AG09309 (cell line): ENCODE measurements at regions not wholly inside any gene's neighbourhood (a gene's known extent, or its start where the extent isn't known, plus 50 kb on each side); places are given as distances from the start of the nearest gene placed in this dataset.

Experiments
- DNase-seq: peaks from one replicate; pipeline ENCODE4 v3.0.0-alpha.2; 2010; ENCODE audit warnings: low read depth
- H3K4me3 ChIP-seq: 2 replicates; pipeline ENCODE4 v1.5.1; 2011; ENCODE audit warnings: mild to moderate bottlenecking, low read depth, low read length, moderate library complexity; ENCODE audit not compliant: control insufficient read depth
- CTCF ChIP-seq: IDR thresholded peaks from 2 replicates; pipeline ENCODE4 v1.5.1; 2011; ENCODE audit warnings: mild to moderate bottlenecking, low read depth, low read length, inconsistent platforms; ENCODE audit not compliant: insufficient read depth, control insufficient read depth; ENCODE audit errors: missing control alignments

GRCh38 chr20:47863315-47863965 is 78.2 kb upstream of the SULF2 start:
- DNase-seq, result no peak

DNA sequence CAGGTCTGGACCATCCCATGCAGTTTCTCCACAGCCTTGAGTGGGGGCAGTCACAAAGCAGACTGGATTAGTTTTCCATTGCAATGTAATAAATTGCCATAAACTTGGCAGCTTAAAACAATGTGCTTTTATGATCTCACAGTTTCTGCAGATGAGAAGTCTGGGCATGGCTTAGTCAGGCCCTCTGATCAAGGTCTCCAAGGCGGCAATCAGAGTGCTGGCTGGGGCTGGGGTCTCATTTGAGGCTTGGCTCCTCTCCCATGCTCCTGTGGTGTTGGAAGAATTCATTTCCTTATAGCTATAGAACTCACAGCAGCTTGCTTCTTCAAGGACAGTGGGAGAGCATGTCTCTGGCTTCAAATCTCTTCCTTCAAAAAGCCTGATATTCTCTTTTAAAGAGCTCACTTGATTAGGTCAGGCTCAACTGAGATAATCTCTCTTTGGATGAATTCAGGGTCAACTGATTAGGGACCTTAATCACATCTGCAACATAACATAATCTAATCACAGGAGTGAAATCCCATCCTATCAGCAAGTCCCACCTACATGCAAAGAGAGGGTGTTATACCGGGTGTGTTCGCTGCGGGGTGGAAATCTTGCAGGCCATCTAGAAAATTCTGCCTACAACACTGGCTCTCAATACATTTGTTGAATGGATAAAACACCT is 77.4 kb upstream of the SULF2 start:
- no peak for TF ChIP-seq CTCF

More at GRCh38 chr20:47863315-47863965, 78.2 kb upstream of the SULF2 start:
- no peak for TF ChIP-seq CTCF
- H3K4me3 ChIP-seq, result no peak overlapping the region

DNA sequence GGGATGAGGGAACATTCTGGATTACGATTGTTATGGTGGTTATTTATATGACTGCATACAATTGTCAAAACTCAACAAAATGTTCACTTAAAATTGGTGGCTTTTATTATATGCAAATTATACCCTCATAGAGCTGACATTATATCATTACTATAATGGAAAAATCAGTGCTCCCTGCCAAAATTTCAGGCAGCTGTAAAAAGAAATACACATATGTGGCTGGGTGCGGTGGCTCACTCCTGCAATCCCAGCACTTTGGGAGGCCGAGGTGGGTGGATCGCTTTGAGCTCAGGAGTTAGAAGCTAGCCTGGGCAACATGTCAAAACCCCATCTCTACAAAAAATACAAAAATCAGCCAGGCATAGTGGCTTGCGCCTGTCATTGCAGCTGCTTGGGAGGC is 75.8 kb upstream of the SULF2 start:
- H3K4me3 ChIP-seq, result no peak overlapping the region
- no peak for TF ChIP-seq CTCF
- no peak for DNase-seq

More for the DNA sequence above, 77.4 kb upstream of the SULF2 start:
- no peak overlapping the region for H3K4me3 ChIP-seq
- no peak for DNase-seq

GRCh38 chr20:47860049-47860830 is 75.0 kb upstream of the SULF2 start:
- TF ChIP-seq CTCF, result no peak
- DNase-seq, result no peak
- no peak overlapping the region for H3K4me3 ChIP-seq

DNA sequence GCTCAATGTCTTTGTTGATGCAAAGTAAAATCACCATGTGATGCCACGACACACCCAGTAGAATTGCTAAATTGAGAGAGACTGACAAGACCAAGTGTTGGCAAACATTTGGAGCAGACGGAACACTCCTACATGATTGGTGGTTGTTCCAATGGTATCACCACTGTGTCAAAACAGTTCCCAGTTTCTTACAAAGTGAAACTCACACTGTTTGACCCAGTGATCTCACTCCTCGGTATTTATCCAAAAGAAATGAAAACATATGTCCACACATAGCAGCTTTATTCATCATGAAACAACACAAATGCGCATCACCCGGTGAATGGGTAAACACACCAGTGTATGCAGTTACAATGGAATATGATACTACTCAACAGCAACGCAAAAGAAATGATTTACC is 74.0 kb upstream of the SULF2 start:
- DNase-seq, result no peak
- no peak for TF ChIP-seq CTCF
- no peak overlapping the region for H3K4me3 ChIP-seq

DNA sequence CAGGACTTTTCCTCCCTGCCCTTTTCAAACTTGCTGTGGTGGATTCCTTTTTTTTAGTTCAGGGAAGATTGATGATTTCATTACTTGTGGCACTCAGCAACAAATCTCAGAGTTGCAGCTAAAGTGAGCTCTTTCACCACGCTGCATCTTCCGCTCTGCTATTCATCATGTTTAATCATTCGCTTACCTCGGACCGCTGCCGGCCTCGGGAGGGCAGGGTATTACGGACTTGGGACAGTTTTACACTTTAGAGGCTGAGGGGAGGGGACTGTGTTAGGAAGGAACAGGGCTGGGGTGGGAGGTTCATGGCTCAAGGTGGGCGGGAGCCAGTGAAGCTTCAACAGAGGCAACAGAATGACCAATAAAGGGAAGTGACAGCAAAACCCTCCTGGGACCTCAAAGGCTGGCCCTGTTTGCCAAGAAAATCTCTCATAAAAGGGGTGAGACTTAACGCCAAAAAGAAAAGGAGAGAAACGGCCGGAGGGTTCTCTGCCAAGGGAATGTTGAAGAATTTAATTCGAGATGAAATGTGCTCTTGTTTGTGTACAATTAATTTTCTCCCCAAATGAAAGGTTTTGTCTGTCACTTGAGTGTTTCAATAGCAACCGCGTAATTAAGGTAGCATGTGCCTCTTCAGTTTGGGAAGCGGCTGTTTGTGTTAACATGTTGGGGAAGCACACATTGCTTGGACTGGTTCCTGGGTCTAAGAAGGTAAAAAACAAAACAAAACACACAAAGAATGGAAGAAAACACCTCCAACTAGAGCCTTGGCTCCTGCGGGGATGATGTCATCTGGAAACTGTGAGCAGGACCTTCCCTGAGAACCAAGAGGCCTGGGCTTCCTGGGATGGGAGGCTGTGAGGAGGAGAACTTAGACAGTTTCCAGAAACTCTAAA is 72.5 kb upstream of the SULF2 start:
- TF ChIP-seq CTCF, result no peak
- DNase-seq, result no peak
- no peak overlapping the region for H3K4me3 ChIP-seq
